ENCODE measurements at regions not wholly inside any gene's neighbourhood (a gene's known extent, or its start where the extent isn't known, plus 50 kb on each side); places are given as distances from the start of the nearest gene placed in this dataset.
"Not testable (repeated sequence)": the region's sequence is repeated elsewhere in the genome, so short reads cannot be mapped to it uniquely, and the experiment has no call there.

DNA sequence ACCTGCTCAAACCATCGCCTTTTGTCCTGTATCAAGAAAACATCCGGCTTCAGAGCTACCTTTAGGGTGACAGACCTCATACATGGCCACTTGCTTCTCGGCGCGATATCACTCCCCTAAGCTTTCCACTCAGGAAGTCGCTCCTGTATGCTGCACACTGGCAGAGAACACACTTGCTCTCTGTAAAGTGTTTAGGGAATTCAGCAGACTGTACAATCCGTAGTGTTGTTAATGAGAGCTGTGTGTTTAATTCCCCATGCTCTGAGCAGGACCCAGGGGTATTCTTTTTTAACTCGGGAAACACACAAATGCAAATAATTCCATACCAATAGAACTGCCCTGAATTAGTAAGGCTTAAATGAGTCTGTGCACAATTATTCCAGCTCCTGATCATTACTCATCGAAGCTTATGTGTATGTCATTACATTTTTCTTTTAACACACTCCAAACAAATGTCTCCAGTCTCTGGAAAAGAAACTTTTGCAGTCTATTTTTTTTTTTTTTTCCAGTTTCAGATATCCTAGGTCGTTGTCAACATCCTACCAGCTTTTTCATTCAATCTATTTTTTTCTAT is 338.7 kb upstream of the ARID1B start:
- DNase-seq, result no peak

DNA sequence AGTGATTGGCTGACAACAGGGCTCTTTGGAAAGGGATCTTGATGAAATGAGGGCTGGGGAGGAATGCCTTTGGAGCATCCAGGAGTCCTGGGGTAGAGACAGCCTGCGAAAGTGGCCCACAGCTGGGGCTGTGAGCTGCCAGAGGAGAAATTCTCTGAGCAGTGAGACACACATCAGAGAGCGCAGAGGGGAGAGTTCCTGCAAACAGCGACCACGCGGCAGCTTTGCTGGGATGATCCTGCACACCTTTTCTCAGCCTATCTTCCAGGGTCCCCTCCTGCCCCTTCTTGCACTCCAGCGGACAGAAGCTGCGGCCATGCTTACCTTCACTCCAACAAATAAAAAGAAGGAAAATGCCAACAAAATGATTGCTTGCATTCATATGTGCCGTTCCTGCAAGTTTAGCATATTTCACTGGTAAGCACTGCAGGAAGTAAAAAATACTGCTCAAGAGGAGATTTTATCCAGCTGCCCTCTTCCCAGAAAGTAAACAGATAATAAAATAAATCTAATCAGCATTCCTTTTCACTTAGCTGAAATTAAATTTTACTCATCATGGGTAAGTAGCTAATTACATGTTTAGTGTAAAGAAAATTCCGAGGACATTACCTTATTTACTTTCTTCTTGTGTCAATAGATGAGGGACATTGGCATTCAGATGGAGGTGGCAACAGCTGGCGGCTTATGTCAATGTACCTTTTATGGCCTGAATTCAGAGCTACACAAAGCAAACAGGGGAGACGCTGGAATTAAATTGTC is 339.9 kb upstream of the ARID1B start:
- no peak for DNase-seq

DNA sequence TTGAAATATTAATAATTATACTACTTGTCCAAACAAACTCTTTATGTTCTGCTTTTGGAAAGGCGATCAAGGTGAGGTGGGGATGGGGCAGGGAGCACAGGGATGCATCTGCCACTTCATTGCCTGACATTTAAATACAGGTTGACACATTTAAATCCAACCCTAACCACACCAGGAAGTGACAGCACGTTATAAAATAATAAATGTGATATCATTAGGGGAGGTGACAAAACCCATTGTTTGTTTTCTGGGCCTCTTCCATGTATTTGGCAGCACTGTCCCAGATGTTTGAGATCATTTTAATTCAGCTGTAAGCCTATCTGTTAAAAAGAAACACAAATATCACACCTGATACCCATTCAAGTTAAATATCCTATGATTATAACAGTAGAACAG is 342.4 kb upstream of the ARID1B start:
- DNase-seq, result no peak

DNA sequence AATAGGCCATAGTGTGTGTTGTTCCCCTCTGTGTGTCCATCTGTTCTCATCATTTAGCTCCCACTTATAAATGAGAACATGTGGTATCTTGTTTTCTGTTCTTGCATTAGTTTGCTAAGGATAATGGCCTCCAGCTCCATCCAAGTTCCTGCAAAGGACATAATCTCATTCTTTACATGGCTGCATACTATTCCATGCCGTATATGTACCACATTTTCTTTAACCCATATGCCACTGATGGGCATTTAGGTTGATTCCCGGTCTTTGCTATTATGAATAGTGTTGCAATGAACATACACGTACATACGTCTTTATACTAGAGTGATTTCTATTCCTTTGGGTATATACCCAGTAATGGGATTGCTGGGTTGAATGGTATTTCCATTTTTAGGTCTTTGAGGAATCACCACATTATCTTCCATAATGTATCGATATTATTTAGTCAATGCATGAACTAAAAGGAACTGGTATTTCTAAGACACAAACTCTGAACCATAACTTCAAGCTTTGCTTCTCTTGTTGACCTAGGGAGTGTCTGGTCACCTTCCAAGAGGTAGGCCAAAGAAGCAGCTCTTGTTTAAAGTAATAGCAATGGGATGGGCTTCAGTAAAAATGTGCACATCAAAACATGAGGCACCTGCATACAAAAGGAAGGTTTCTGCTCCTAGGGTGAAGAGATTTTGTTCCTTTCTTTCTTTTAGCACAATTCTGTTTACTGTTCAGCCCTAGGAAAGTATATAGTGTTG is 343.0 kb upstream of the ARID1B start:
- DNase-seq, result no peak

DNA sequence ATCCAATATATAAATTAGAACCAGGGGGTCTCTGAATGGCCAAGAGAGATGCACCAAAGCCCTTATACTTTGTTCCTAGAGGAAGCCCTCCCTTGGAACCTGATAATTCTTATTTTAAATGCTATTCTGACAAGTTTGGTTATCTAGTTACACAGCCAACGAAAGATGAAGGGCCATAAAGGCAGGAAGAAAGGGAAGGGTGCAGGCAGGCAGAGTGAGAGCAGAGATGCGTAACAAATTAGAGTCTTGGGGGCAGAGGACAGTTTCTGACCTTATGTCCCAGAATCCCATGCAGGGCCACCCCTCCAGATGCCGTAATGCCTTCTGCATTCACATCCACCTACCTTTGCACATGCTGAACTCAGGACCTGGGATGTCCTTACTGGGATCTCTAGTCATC is 344.6 kb upstream of the ARID1B start:
- no peak for DNase-seq

DNA sequence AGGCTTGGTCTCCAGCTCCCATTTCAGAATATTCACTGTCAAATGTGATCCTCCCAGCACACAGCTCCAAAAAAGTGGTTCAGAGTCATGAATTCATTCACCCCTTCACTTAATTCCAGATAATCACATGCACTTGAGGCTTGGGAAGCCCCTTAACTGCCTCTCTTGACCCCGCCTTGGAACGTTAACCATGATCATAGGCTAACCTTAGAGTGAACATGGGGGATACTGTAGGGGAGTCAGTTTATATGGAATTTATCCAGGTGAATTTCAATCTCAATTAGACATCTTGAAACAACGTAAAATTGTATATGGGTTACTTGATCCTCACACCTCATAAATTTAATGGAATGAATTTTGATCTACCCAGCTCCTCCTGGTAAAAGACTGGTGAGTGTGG is 346.8 kb upstream of the ARID1B start:
- DNase-seq, result no peak

DNA sequence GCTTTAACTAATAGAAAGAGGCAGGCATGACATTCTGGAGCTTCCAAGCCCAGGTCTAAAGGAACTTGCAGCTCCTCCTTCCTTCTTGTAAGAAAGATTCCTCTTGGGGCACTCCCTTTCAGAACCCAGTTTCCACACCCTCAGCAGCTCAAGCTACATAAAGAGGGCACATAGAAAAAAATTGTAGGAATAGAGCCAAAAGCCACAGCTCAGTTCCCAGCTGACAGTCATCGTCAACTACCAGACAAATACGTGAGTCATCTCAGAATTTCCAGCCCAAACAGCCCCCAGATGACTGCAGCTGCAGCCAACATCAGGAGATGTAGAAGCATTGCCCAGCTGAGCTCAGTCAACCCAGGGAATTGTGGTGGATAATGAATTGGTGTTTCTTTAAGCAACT is 349.8 kb upstream of the ARID1B start:
- DNase-seq, result no peak

DNA sequence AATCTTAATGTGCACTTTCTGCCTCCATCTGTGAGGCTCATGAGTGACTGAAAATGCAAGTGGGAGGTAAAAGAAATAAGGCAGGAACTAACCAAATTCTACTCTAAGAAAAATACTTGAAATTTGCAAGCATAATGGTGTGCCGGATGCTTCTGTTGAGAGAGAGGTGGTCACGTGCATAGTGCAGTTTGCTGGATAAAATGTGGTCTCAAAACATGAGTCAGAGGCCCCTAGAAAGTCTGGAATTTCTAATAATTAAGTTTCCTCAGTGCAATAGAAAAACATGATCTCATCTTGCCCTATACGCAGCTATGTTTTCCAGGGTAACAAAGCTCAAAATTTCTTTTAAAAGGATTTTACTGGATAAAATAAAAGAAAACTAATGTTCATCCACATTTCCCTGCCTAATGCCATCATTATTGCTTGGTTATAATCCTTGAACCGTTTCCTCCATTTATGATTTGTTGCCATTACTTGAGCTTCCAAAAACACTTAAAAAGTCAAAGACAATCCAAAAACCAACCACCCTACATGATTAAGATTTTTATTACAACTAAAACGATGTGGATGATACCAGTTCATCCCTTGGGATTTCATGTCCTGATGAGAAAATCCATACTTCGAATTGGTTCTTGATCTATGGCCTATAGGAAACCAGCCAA is 351.7 kb upstream of the ARID1B start:
- DNase-seq, result no peak

DNA sequence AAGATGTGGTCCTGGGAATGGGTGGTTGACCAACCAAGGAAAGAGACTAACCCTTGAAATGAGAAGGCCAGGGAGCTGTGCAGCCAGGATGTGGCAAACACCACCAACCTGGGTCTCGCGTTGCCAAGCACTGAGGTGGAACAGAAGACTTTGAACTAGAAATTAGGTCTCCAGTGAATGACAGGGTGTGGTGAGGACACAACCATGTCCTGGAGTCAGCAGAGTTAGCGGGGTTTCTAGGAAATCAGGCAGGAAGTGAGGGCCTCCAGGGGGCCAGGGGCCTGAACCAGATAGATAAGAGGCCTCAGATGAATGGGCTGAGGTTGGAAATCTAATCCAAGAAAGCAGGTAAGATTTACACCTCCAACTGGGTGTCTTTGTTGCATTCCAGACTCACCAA is 353.3 kb upstream of the ARID1B start:
- peak; percentile 35 for DNase-seq

DNA sequence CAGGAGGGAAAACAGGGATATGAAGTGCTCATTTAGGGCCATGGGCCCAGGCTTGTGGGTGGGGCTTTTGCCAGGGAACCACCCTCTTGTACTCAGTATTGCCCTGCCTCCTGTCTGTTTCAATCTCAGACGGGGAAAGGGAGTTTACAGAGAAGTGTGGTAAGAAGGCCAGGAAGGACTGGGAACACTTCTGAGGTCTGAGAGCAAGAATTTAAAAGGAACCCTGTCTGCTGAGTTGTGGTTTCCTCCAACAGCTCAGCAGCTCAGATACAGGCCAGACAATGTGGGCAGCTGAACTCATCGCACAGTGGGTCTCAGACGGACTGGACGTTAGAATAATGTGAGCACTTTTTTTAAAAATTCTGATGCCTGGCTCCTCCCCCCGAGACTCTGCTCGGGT is 354.1 kb upstream of the ARID1B start:
- DNase-seq, result peak; percentile 12

DNA sequence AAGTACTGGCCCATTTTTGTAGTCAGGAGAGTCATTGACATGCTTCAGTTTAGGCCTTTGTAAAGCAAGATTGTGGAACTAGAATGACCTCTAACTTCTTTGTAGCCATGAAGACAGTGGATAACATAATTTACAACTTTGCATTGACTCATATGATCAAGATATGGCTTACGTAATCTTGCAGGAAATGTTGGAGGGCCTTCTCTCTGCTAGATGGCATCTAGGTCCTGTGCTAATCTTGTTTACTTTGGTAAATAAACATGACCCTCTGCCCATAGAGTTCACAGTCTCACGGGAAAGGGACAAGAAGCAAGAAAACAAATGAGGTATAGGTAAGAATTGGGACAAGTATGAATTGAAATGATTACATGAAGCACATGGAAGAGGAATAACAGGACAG is 355.2 kb upstream of the ARID1B start:
- DNase-seq, result no peak

DNA sequence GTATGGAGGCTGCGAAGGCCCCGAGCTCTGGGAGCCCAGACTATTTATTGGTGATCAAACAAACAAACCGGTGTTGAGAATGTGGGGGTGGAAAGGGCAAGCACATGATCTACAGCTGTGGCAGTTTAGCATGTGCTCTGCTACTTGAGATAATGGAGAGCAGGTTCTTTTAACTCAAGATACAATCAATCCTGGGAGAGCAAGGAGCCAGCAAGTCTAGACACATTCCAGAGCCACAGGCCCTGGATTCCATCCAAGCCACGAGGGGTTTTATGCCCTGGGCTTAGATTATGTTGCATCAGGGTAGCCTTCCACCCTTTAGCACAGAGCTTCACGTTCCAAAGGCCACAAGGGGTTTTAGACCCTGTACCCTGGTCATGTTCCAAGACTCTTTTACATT is 355.9 kb upstream of the ARID1B start:
- DNase-seq, result not testable (repeated sequence)

DNA sequence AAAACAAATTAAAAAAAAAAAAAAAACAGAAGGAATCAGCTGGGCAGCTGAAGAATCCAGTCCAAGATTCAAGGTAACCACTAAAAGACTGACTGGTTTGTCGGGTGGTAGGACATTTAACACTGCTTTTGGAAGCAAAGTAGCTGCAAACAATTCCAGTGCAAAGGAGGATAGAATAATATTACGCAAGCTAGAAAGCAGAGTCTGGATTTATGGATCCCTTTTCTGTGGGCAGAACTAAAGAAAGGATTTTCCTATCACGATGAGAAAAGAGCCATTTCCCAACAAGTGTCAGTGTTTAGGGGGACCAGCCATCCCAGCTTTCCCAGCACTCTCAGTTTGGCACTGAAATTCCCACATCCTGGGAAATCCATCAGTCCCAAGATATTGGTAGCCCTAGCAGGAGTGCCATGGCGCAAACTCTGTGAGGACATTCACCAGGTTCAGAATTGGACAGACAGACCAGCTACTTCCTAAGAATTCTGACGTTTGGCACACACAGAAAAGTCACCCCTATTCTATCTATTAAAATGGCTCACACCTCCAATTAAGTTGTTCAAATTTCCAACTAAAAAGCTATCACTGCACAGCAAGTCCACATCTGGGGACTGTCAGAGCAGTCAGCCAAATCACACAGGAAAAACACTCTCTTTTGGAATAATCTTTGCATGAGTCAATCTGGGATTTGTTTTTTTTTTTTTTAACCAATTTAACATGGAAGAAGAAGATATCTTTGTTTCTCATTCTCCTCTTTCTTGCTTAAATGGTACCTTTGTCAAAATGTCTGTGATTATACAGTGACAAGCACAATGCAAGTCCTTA is 356.8 kb upstream of the ARID1B start:
- DNase-seq, result no peak

DNA sequence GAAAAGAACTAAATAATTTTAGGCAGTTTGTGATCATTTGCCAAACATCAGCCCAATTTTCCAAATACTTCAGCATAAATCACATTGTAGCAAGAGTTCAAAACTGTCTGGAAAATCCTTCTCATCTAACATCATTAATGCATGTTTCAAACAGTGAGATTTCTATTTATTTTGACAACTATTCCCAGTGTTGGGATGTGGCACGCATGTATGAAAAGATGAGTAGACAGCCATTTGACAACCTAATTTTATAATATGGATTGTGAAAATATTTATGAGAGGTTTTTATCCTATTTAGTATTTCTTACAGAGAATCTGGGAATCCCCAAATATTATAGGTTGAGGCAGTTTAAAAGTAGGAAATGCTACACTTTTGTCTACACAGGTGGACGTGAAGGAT is 357.6 kb upstream of the ARID1B start:
- DNase-seq, result no peak

DNA sequence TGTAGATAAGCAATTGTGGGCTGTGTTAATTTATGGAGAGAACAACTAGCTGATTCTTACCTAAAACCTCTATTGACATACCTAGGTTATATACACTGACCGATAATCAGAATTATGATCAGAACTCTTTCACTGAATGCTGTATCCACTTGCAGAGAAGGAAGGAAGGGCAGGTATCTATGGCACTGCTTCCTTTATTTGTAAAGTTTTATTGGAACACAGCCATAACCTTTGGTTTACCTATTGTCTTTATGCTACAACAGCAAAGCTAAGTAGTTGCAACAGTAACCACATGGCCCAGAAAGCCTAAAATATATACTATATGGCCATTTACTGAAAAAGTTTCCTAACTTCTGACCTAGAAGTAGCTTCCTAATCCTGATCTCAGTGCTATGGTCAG is 358.9 kb upstream of the ARID1B start:
- no peak for DNase-seq

DNA sequence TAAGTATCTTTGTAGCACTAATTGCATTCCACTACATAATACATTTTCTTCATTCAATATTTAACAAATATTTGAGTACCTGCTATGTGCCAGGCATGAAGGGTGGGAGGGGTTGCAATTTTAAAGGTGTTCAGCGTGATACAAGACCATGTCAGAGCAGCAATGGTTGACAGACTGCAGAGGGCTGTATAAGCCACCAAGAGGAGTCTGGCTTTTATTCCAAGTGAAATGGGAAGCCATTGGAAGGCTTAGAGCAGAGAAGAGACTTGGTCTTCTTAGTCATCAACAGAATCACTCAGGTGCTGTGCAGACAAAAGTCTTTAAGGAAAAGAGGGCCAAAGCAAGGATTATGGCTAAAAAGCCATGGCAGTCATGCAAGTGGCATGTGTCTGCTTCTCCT is 360.8 kb upstream of the ARID1B start:
- no peak for DNase-seq

DNA sequence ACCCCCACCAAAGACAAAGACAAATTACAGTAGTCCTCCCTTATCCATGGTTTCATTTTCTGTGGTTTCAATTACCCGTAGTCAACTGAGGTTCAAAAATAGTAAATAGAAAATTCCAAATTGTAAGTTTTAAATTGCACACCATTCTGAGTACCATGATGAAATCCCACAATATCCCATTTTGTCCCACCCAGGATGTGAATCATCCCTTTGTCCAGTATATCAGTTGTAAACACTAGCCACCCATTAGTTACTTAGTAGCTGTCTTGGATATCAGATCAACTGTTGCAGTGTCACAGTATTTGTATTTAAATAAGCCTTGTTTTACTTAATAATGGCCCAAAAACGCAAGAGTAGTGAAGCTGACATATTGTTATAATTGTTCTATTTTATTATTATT is 364.0 kb upstream of the ARID1B start:
- no peak for DNase-seq

DNA sequence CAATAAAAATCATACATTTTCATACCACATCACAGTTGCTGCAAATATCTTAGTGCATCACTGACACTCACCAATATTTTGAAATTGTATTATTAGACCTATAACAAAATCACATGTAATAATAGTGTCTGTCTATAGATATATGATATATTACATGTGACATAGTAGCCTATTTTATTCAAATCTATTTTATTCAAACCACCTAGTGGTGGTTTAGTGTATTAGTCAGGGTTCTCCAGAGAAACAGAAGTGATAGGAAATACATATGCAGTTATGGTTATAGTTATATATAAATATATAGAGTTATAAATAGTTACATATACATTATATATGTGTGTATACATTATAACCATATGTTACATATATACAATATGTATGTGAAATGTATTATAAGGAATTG is 366.5 kb upstream of the ARID1B start:
- peak; percentile 11 for DNase-seq

DNA sequence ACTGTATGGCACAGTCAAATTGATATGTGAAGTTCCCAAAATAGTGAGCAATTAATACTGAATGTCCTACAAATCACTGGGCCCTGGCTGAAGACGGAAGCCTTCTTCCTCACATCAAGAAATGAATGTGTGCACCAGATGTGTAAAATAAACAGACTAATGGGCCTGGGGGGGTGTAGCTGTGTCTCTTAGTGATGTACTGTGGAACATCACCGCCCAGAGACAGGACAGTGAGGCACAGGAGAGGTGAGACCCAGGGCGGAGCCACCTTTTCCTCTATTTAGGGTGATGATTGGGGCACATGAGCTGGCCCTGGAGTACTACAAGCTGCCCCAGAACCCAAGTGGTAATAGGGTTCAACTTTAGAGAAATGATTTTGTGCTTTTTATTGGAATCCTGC is 368.5 kb upstream of the ARID1B start:
- DNase-seq, result no peak

DNA sequence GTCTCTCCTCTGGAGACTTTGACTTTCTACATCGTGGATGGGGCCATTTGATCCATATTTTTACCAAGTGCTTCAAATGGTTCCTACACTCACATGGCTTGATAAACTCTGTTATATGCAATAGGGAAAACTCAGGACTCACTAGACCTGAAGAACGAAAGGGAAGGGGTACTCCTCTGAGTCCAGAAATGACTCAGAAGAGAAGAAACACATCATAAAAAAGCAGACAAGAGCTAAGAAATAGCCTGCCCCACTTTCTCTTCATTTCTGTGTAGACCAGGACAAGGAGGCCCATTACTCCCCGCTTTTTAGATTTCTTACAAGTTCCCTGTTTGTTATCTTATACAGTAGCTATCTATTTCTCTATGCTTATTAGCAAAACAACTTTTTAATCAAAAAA is 369.8 kb upstream of the ARID1B start:
- no peak for DNase-seq

DNA sequence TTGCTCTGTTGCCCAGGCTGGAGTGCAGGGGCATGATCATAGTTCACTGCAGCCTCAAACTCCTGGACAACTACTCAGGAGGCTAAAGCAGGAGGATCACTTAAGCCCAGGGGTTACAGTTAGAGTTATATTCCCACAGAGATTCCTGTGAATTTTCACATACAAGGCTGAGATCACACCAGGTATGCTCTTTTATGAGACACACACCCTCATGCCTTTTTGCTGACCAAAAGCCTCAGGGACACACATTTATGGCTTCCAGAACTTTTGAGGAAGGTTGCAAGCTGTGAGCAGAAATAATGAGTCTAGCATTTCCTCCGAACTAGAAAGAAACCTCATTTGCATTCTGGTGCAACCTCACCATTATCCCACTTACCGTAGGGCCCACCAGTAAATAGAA is 370.5 kb upstream of the ARID1B start:
- no peak for DNase-seq

DNA sequence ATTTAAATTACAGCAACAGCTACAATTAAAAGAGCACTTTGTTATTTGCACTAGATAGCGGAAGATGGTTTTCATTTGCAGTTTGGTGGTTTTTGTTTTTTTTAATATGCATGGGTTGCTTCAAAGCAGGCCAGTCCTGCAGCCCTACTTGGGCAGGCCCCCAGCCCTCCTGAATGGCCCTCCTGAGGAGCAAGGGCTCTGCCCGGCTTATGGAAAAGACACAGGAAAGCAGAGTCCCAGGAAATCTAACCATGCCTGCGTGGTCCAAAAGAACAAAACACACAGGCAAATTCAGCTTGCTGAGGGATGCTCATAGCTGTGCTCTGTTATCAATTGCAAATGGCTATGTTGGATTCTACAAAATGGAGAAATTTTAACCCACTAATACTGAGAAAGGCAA is 371.1 kb upstream of the ARID1B start:
- no peak for DNase-seq

DNA sequence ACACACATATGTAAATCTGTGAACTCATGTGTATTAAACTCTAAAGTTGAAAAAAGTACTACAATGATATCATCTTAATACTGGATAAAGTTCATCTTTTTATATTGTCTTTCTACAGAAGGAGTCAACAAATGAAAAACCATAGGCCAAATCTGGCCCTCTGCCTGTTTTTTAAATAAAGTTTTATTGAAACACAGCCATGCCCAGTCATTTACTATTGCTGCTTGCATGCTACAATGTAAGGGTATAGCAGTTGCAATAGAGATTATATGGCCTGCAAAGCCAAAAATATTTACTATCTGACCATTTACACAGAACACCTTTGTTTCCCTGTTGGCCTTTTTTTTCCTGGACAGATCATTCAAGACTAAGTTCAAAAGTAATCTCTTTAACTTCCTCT is 374.6 kb upstream of the ARID1B start:
- no peak for DNase-seq

All from CD4-positive, alpha-beta T cell treated with Interleukin-17A for 1 hour (primary cell).